Prostate gland (tissue), 2 donors: ENCODE measurements at regions not wholly inside any gene's neighbourhood (a gene's known extent, or its start where the extent isn't known, plus 50 kb on each side); places are given as distances from the start of the nearest gene placed in this dataset.

Source experiments
- CTCF ChIP-seq, 4 experiments: fragments of 200-600 bp in 2 of 4; fragments of 450-650 bp in 2 of 4; sonication (generic) in 2 of 4; IDR thresholded peaks; 1 replicate in 3 of 4; 2 replicates in 1 of 4; pipeline ENCODE4 v1.5.1; 2016 to 2019; ENCODE audit warnings: antibody characterized with exemption in 4 of 4, mild to moderate bottlenecking in 2 of 4, moderate library complexity in 2 of 4
- POLR2A ChIP-seq: fragments of 450-650 bp; IDR thresholded peaks from one replicate; pipeline ENCODE4 v1.6.1; 2016; ENCODE audit warnings: antibody characterized with exemption, mild to moderate bottlenecking
- POLR2AphosphoS5 ChIP-seq: sonication (generic); formaldehyde crosslinking; IDR thresholded peaks from one replicate; pipeline ENCODE4 v1.6.1; 2017; ENCODE audit warnings: antibody characterized with exemption

DNA sequence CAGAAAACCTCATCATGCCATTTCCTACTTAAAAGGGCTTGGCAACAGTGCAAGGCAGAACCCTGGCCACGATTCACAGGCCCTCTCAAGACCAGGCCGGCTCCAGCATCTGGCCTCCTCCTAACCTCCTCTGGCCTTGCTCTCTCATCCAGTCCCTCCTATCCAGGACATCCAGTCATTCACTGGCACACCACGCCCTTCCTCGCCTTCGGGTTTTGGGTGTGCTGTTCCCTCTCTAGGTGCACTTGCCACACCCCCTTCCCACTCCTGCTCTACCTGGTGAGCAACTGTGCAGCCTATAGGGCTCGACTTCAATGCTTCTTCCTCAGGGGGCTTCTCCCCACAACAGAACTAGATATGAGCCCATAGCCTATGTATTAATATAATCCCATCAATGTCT is 317.1 kb downstream of the ARRDC4 start:
- no peak for TF ChIP-seq CTCF (IDR thresholded peaks at IDR 0.05)
- no peak for TF ChIP-seq POLR2A
- no peak for TF ChIP-seq POLR2AphosphoS5
